Fibroblast of mammary gland (primary cell): ENCODE measurements at regions not wholly inside any gene's neighbourhood (a gene's known extent, or its start where the extent isn't known, plus 50 kb on each side); places are given as distances from the start of the nearest gene placed in this dataset.

ENCODE experiments used
- DNase-seq: peaks from one replicate; pipeline ENCODE4 v3.0.0-alpha.2; 2010; ENCODE audit warnings: low read depth
- H3K4me3 ChIP-seq: 2 replicates; pipeline ENCODE4 v1.5.1; 2011; ENCODE audit warnings: low read depth, mild to moderate bottlenecking, low read length, moderate library complexity; ENCODE audit not compliant: control insufficient read depth
- CTCF ChIP-seq: conservative IDR thresholded peaks from 2 replicates; pipeline ENCODE4 v1.5.1; 2011; ENCODE audit warnings: low read depth, low read length, inconsistent platforms; ENCODE audit not compliant: control insufficient read depth, insufficient read depth

GRCh38 chr11:128208329-128209137 lies 378.8 kb downstream of the ETS1 start:
- DNase-seq, result peak; percentile 97
- no peak for TF ChIP-seq CTCF
- no peak overlapping the region for H3K4me3 ChIP-seq

GRCh38 chr11:128207861-128208321 lies 379.5 kb downstream of the ETS1 start:
- TF ChIP-seq CTCF, result no peak
- no peak overlapping the region for H3K4me3 ChIP-seq
- peak; percentile 99 for DNase-seq

GRCh38 chr11:128206461-128206860 lies 380.9 kb downstream of the ETS1 start:
- DNase-seq, result no peak
- TF ChIP-seq CTCF, result no peak
- no peak overlapping the region for H3K4me3 ChIP-seq

GRCh38 chr11:128205796-128206195 lies 381.6 kb downstream of the ETS1 start:
- no peak overlapping the region for H3K4me3 ChIP-seq
- TF ChIP-seq CTCF, result no peak
- DNase-seq, result no peak

GRCh38 chr11:128204898-128205297 lies 382.5 kb downstream of the ETS1 start:
- TF ChIP-seq CTCF, result no peak
- no peak overlapping the region for H3K4me3 ChIP-seq
- no peak for DNase-seq

- no peak for DNase-seq
- H3K4me3 ChIP-seq, result no peak overlapping the region
- no peak for TF ChIP-seq CTCF
Measured at GRCh38 chr11:128201801-128202200, 385.6 kb downstream of the ETS1 start.
